ENCODE measurements at regions not wholly inside any gene's neighbourhood (a gene's known extent, or its start where the extent isn't known, plus 50 kb on each side); places are given as distances from the start of the nearest gene placed in this dataset.

DNA sequence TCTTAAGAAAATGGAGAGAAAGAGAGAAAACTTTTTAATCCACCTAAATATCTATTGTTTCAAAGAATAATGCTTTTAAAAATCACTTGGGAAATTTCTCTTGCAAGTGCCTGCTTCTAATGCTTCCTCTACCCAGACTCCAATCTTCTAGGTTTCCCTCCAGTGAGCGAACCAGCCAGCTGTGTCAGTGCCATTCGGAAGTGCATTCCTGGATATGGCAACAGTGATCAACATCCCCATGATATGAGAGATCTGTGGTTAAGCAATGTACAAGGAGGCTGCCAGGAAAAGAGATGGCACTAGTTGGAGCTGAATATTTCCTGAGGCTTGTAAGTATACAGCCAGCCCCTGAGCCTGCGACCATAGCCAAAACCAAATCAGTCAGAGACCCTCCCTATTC, 53.3 kb upstream of the KCNMB2 start:
- in situ Hi-C loops (cut with HindIII; ENCODE audit: low pct_unique_long_range_greater_than_20kb, low sequenced_read_pairs), result no loop called here
- no peak for DNase-seq (ENCODE audit: low read depth, low spot score)

DNA sequence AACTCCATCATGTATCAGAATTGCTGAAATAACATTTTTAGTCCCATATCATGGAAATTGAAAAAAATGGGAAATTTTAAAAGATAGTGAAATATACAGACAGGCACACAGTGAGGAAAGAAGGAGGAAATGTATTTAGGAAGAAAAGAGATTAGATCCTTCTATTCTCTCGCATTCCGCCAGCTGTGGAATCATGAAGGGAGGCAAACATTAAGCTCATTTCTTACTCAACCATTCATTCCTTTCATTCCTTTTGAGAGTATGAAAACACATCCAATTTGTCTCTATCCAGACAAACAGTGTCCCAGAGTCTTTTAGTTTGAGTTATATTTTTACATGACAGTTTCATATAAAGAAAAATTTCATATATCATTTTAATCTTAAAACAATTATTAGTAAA, 52.5 kb upstream of the KCNMB2 start:
- in situ Hi-C loops (cut with HindIII; ENCODE audit: low pct_unique_long_range_greater_than_20kb, low sequenced_read_pairs), result no loop called here
- DNase-seq (ENCODE audit: low read depth, low spot score), result no peak

DNA sequence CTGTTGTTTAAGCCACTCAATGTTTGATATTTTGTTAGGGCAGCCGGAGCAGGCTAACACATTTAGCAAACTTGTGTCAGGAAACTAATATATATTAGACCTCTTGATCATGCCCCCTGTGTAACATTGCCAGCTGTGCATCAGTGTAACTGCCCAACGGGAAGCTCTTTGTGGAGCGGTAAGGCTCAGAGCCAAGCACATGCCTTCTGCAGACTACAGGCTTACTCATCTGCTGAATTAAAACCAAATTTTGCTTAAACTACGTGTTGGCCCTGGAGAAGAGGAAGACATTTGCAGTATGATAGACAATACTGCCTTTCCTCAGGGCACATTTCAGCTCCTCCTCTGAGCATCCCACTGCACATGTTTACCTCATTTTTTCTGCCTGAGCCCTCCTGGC, 50.5 kb upstream of the KCNMB2 start:
- in situ Hi-C loops (cut with HindIII; ENCODE audit: low pct_unique_long_range_greater_than_20kb, low sequenced_read_pairs), result no loop called here

More for the DNA sequence above, 50.5 kb upstream of the KCNMB2 start:
- DNase-seq (ENCODE audit: low read depth, low spot score), result no peak

Small RNA genes lying in the stretch of these regions (small RNA-seq; reads per million reads assigned to genes)
- gene RF00425, result 0 to 0.10 reads per million in 2 experiments
- gene RN7SKP52, result 0 reads per million in 2 experiments
- gene RNA5SP148, result 0 to 0.33 reads per million in 2 experiments
- 0 reads per million in 2 experiments for gene RNU6-1120P
